PC-9 (cell line): ENCODE measurements at regions not wholly inside any gene's neighbourhood (a gene's known extent, or its start where the extent isn't known, plus 50 kb on each side); places are given as distances from the start of the nearest gene placed in this dataset.

ENCODE experiments used
- BruUV-seq: library from RNA; stranded (reverse); fragments of 400-500 nt; replicated peaks from 2 replicates; lab custom pipeline; 2021; lab: Mats Ljungman, UMichigan
- CTCF ChIA-PET: fragments of 300-600 bp; sonication (Branson Sonifier 250); formaldehyde crosslinking; loops from one replicate; lab custom pipeline; 2022; ENCODE audit warnings: antibody characterized with exemption; lab: Charles Lee
- POLR2A ChIA-PET: fragments of 300-600 bp; sonication (Branson Sonifier 250); formaldehyde crosslinking; loops from one replicate; lab custom pipeline; 2022; ENCODE audit warnings: antibody characterized with exemption; ENCODE audit not compliant: unreplicated experiment; lab: Charles Lee
- DNase-seq, 2 experiments: peaks; one replicate each; pipeline versions ENCODE4 v3.0.0 to v3.0.0-alpha.2; 2015 to 2022; ENCODE audit warnings: mixed read lengths in 1 of 2
- H2AFZ ChIP-seq: fragments of 200-600 bp; sonication (generic); 2 replicates; pipeline ENCODE4 v1.8.1; 2017; ENCODE audit warnings: antibody characterized with exemption
- H3F3A ChIP-seq: fragments of 200-600 bp; sonication (generic); 2 replicates; pipeline ENCODE4 v1.8.1; 2017; ENCODE audit warnings: antibody characterized with exemption, mild to moderate bottlenecking, low read depth; ENCODE audit not compliant: insufficient read depth
- H3K27ac ChIP-seq: fragments of 200-600 bp; sonication (generic); 2 replicates; pipeline ENCODE4 v1.6.1; 2016; ENCODE audit warnings: mixed run types
- H3K27me3 ChIP-seq: fragments of 200-600 bp; sonication (generic); 2 replicates; pipeline ENCODE4 v1.6.1; 2016; ENCODE audit warnings: low read depth, mixed run types; ENCODE audit not compliant: insufficient read depth
- H3K36me3 ChIP-seq: fragments of 200-600 bp; sonication (generic); 2 replicates; pipeline ENCODE4 v1.6.1; 2016; ENCODE audit warnings: low read depth, mixed run types
- H3K4me1 ChIP-seq: fragments of 200-600 bp; sonication (generic); replicated peaks from 2 replicates; pipeline ENCODE4 v1.6.1; 2016; ENCODE audit warnings: mixed run types; ENCODE audit not compliant: insufficient read depth
- H3K4me2 ChIP-seq: fragments of 200-600 bp; sonication (generic); 2 replicates; pipeline ENCODE4 v1.6.1; 2017; ENCODE audit warnings: mixed run types
- H3K4me3 ChIP-seq: fragments of 200-600 bp; sonication (generic); 2 replicates; pipeline ENCODE4 v1.6.1; 2016; ENCODE audit warnings: mixed run types
- H3K79me2 ChIP-seq: fragments of 200-600 bp; sonication (generic); 2 replicates; pipeline ENCODE4 v1.6.1; 2017; ENCODE audit warnings: low read depth, mixed run types
- H3K9me2 ChIP-seq: fragments of 200-600 bp; sonication (generic); 2 replicates; pipeline ENCODE4 v1.8.1; 2017; ENCODE audit warnings: mild to moderate bottlenecking; ENCODE audit not compliant: insufficient read depth
- H3K9me3 ChIP-seq: fragments of 200-600 bp; sonication (generic); 2 replicates; pipeline ENCODE4 v1.8.1; 2016; ENCODE audit warnings: low read depth; ENCODE audit not compliant: insufficient read depth
- H4K20me1 ChIP-seq: fragments of 200-600 bp; sonication (generic); 2 replicates; pipeline ENCODE4 v1.8.1; 2017; ENCODE audit not compliant: insufficient read depth
- CTCF ChIP-seq: fragments of 200-600 bp; sonication (generic); conservative IDR thresholded peaks from 2 replicates; pipeline ENCODE4 v1.6.1; 2017; ENCODE audit warnings: mixed run types, antibody characterized with exemption, mild to moderate bottlenecking, moderate library complexity
- EZH2 ChIP-seq: fragments of 200-600 bp; sonication (generic); IDR thresholded peaks from 2 replicates; pipeline ENCODE4 v1.8.0; 2017; ENCODE audit warnings: antibody characterized with exemption, low read depth
- intact Hi-C: fragments of 100-400 bp; cut with micrococcal nuclease; formaldehyde crosslinking; loops from one replicate; pipeline ENCODE4 v1.10.0; 2022; ENCODE audit not compliant: unreplicated experiment

GRCh38 chr14:105905456-105905855 lies 379.1 kb downstream of the TMEM121 start:
- H3K4me1 ChIP-seq = no peaks in the 10 kb centered on the region
- POLR2A ChIA-PET = no interaction called here
- TF ChIP-seq EZH2 = no peak
- TF ChIP-seq CTCF = no peak
- H3K4me2 ChIP-seq = no peak overlapping the region
- H2AFZ ChIP-seq = no peak overlapping the region
- H3K79me2 ChIP-seq = no peaks in the 10 kb centered on the region
- H3K9me2 ChIP-seq = no peaks in the 10 kb centered on the region
- H3K9me3 ChIP-seq = no peaks in the 10 kb centered on the region
- H3K4me3 ChIP-seq = no peak overlapping the region
- H3K27me3 ChIP-seq = peaks cover 51% of the 10 kb centered on the region
- H3F3A ChIP-seq = no peaks in the 10 kb centered on the region
- DNase-seq = no peak
- 0 out of 2 replicates have a peak, but pooled peaks cover 3% of the 10 kb centered on the region for H4K20me1 ChIP-seq
- intact Hi-C loops = no loop called here
- H3K27ac ChIP-seq = no peak overlapping the region
- no peaks in the 10 kb centered on the region for H3K36me3 ChIP-seq
- CTCF ChIA-PET = no interaction called here
- BruUV-seq = no TSS peak

- Histone ChIP-seq H3K36me3 (no peaks in the 10 kb centered on the region), H3K4me2 (no peak overlapping the region), H3K9me2 (no peaks in the 10 kb centered on the region), H3K79me2 (no peaks in the 10 kb centered on the region), H3K27me3 (peaks cover 33% of the 10 kb centered on the region), H3K4me3 (no peak overlapping the region), H2AFZ (no peak overlapping the region), H3F3A (no peaks in the 10 kb centered on the region), H3K9me3 (no peaks in the 10 kb centered on the region), H3K27ac (no peak overlapping the region), H4K20me1 (no peaks in the 10 kb centered on the region), H3K4me1 (no peaks in the 10 kb centered on the region)
- TF ChIP-seq CTCF = no peak
- no peak for TF ChIP-seq EZH2
- CTCF ChIA-PET = no interaction called here
- intact Hi-C loops = no loop called here
- POLR2A ChIA-PET = no interaction called here
- DNase-seq = no peak
- BruUV-seq = no TSS peak
Observed at GRCh38 chr14:105907276-105907675, 380.9 kb downstream of the TMEM121 start.

DNA sequence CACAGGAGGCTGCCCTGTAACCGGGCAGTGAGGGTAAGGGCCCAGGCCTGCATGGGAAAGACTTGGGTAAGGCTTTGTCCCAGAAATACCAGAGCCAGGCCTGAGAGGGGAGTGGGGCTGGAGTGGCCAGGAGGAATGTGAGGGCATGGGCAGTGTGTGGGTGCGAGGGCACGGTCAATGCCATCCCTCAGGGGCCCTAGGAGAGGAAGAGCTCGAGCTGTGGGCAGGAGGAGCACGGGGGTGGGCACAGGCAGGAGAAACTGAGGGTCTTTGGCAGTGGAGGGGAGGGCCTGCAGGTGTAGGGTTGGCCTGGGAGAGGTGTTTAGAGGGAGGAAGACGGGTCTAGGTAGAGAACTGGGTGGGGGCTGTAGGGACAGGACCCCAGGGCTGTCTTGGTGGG lies 381.6 kb downstream of the TMEM121 start:
- no peaks in the 10 kb centered on the region for H3F3A ChIP-seq
- BruUV-seq = no TSS peak

More for the DNA sequence above, 381.6 kb downstream of the TMEM121 start:
- H3K9me3 ChIP-seq = no peaks in the 10 kb centered on the region
- TF ChIP-seq CTCF = no peak
- intact Hi-C loops = no loop called here
- H3K27ac ChIP-seq = no peak overlapping the region
- no peaks in the 10 kb centered on the region for H3K4me1 ChIP-seq
- H3K4me2 ChIP-seq = no peak overlapping the region
- H3K4me3 ChIP-seq = no peak overlapping the region
- no peaks in the 10 kb centered on the region for H3K9me2 ChIP-seq
- CTCF ChIA-PET = no interaction called here
- POLR2A ChIA-PET = no interaction called here
- no peaks in the 10 kb centered on the region for H3K36me3 ChIP-seq
- no peaks in the 10 kb centered on the region for H3K79me2 ChIP-seq
- peaks cover 27% of the 10 kb centered on the region for H3K27me3 ChIP-seq
- H4K20me1 ChIP-seq = no peaks in the 10 kb centered on the region
- DNase-seq = no peak
- no peak overlapping the region for H2AFZ ChIP-seq
